ENCODE measurements at regions not wholly inside any gene's neighbourhood (a gene's known extent, or its start where the extent isn't known, plus 50 kb on each side); places are given as distances from the start of the nearest gene placed in this dataset.

DNA sequence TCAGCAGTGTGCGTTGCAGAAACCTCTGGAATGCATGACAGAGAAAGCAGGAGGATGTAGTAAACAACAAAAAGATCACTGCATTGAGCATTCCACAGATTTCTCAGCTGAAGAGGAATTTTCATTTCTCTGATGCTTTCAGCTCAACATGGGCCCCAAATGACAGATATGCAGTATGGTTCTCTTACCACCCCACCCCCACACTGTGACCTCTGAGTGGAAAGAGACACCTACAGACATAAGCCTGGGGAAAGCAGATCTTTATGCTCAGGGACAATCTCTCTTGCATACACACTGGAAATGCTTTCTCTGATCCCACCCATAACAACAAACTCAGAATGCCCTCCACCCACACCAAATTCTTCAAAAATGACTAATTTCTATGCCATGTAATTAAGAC lies 983.7 kb upstream of the LCORL start:
- TF ChIP-seq, protein P1, sequence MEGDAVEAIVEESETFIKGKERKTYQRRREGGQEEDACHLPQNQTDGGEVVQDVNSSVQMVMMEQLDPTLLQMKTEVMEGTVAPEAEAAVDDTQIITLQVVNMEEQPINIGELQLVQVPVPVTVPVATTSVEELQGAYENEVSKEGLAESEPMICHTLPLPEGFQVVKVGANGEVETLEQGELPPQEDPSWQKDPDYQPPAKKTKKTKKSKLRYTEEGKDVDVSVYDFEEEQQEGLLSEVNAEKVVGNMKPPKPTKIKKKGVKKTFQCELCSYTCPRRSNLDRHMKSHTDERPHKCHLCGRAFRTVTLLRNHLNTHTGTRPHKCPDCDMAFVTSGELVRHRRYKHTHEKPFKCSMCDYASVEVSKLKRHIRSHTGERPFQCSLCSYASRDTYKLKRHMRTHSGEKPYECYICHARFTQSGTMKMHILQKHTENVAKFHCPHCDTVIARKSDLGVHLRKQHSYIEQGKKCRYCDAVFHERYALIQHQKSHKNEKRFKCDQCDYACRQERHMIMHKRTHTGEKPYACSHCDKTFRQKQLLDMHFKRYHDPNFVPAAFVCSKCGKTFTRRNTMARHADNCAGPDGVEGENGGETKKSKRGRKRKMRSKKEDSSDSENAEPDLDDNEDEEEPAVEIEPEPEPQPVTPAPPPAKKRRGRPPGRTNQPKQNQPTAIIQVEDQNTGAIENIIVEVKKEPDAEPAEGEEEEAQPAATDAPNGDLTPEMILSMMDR (conservative IDR thresholded peaks at IDR 0.05): no peak
- TF ChIP-seq EZH2 (IDR thresholded peaks at IDR 0.05; ENCODE audit: low read depth): no peak

All from PC-9 (cell line).